Smooth muscle cell (in vitro differentiated cells): ENCODE measurements at regions not wholly inside any gene's neighbourhood (a gene's known extent, or its start where the extent isn't known, plus 50 kb on each side); places are given as distances from the start of the nearest gene placed in this dataset.

Source experiments
- DNase-seq: peaks from one replicate; lab custom pipeline; 2025; ENCODE audit not compliant: unreplicated experiment; lab: John Stamatoyannopoulos, UW
- H2AFZ ChIP-seq: fragments of 200-600 bp; sonication (generic); 2 replicates; pipeline ENCODE4 v1.6.0; 2016; ENCODE audit warnings: antibody characterized with exemption, low read depth, mild to moderate bottlenecking
- H3F3A ChIP-seq: fragments of 200-600 bp; sonication (generic); 2 replicates; pipeline ENCODE4 v1.6.0; 2017; ENCODE audit warnings: antibody characterized with exemption, low read depth
- H3K27ac ChIP-seq: fragments of 200-600 bp; sonication (generic); 2 replicates; pipeline ENCODE4 v1.5.1; 2016; ENCODE audit warnings: low read depth, mild to moderate bottlenecking
- H3K27me3 ChIP-seq: fragments of 200-600 bp; sonication (generic); 2 replicates; pipeline ENCODE4 v1.6.1; 2016; ENCODE audit warnings: low read depth, mild to moderate bottlenecking
- H3K36me3 ChIP-seq: fragments of 200-600 bp; sonication (generic); 2 replicates; pipeline ENCODE4 v1.5.1; 2016; ENCODE audit warnings: low read depth
- H3K4me1 ChIP-seq: fragments of 200-600 bp; sonication (generic); 2 replicates; pipeline ENCODE4 v1.5.1; 2016; ENCODE audit warnings: low read depth
- H3K4me2 ChIP-seq: fragments of 200-600 bp; sonication (generic); 2 replicates; pipeline ENCODE4 v1.6.0; 2016; ENCODE audit warnings: mild to moderate bottlenecking
- H3K4me3 ChIP-seq: fragments of 200-600 bp; sonication (generic); 2 replicates; pipeline ENCODE4 v1.5.1; 2016; ENCODE audit warnings: mild to moderate bottlenecking
- H3K79me2 ChIP-seq: fragments of 200-600 bp; sonication (generic); 2 replicates; pipeline ENCODE4 v1.6.0; 2016; ENCODE audit warnings: low read depth, mild to moderate bottlenecking
- H3K9ac ChIP-seq: fragments of 200-600 bp; sonication (generic); 2 replicates; pipeline ENCODE4 v1.6.0; 2016; ENCODE audit warnings: low read depth
- H3K9me3 ChIP-seq: fragments of 200-600 bp; sonication (generic); replicated peaks from 2 replicates; pipeline ENCODE4 v1.5.1; 2016; ENCODE audit warnings: low read depth
- H4K20me1 ChIP-seq: fragments of 200-600 bp; sonication (generic); 2 replicates; pipeline ENCODE4 v1.6.0; 2016; ENCODE audit warnings: low read depth
- WGBS: methylation state at CpG from one replicate; pipeline ENCODE4 v1.1.7; 2016; ENCODE audit warnings: low lambda C conversion rate; 5-methylcytosine and 5-hydroxymethylcytosine counted together
- TF ChIP-seq, protein P1 (sequence below): fragments of 200-600 bp; sonication (generic); IDR thresholded peaks from 2 replicates; pipeline ENCODE4 v1.5.1; 2017; ENCODE audit warnings: borderline replicate concordance, mild to moderate bottlenecking, antibody characterized with exemption; ENCODE audit not compliant: insufficient read depth, poor library complexity, severe bottlenecking

DNA sequence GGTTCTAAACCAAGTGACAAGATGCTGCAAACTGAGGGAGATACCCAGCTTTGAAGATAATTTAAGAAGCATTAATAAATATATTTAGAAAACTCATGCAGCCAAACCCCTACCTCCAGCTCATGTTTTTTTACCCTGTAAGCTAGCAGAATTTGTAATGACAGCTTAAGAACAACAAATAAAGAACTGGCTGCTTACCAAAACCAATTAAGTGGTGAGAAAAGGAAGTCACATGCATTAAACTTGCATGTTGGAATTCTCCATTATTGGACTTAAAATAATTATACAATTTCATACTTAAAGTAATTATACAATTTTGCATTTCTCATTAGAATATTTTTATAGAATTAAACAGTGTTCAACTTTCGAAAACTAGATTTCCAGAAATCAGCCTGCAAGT, 75.6 kb upstream of the CNIH3 start:
- no peaks in the 10 kb centered on the region for H4K20me1 ChIP-seq
- peaks cover 9% of the 10 kb centered on the region for H3F3A ChIP-seq
- peak overlapping the region; percentile 55 for H2AFZ ChIP-seq
- no peaks in the 10 kb centered on the region for H3K36me3 ChIP-seq
- H3K9ac ChIP-seq: no peak overlapping the region
- TF ChIP-seq, protein P1, sequence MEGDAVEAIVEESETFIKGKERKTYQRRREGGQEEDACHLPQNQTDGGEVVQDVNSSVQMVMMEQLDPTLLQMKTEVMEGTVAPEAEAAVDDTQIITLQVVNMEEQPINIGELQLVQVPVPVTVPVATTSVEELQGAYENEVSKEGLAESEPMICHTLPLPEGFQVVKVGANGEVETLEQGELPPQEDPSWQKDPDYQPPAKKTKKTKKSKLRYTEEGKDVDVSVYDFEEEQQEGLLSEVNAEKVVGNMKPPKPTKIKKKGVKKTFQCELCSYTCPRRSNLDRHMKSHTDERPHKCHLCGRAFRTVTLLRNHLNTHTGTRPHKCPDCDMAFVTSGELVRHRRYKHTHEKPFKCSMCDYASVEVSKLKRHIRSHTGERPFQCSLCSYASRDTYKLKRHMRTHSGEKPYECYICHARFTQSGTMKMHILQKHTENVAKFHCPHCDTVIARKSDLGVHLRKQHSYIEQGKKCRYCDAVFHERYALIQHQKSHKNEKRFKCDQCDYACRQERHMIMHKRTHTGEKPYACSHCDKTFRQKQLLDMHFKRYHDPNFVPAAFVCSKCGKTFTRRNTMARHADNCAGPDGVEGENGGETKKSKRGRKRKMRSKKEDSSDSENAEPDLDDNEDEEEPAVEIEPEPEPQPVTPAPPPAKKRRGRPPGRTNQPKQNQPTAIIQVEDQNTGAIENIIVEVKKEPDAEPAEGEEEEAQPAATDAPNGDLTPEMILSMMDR: no peak
- no peak for DNase-seq
- no peak overlapping the region for H3K27ac ChIP-seq
- no peak overlapping the region for H3K4me2 ChIP-seq
- H3K4me3 ChIP-seq: no peak overlapping the region
- no peaks in the 10 kb centered on the region for H3K27me3 ChIP-seq
- no peaks in the 10 kb centered on the region for H3K79me2 ChIP-seq
- H3K9me3 ChIP-seq: no peaks in the 10 kb centered on the region
- 94% methylated on average over 1 of the region's 1 CpG for WGBS
- peaks cover 11% of the 10 kb centered on the region for H3K4me1 ChIP-seq

GRCh38 chr1:224541072-224541790, 74.9 kb upstream of the CNIH3 start:
- Histone ChIP-seq H3K79me2 (no peaks in the 10 kb centered on the region), H3K27me3 (no peaks in the 10 kb centered on the region), H3K4me3 (no peak overlapping the region), H3K9me3 (no peaks in the 10 kb centered on the region), H3K9ac (no peak overlapping the region), H3K27ac (peak overlapping the region; percentile 86), H2AFZ (no peak overlapping the region), H3K4me1 (peaks cover 11% of the 10 kb centered on the region), H4K20me1 (no peaks in the 10 kb centered on the region), H3K36me3 (no peaks in the 10 kb centered on the region), H3F3A (peaks cover 9% of the 10 kb centered on the region), H3K4me2 (peak overlapping the region; percentile 28)
- WGBS: 98% methylated on average over 3 of the region's 3 CpGs
- TF ChIP-seq, protein P1: no peak
- no peak for DNase-seq

DNA sequence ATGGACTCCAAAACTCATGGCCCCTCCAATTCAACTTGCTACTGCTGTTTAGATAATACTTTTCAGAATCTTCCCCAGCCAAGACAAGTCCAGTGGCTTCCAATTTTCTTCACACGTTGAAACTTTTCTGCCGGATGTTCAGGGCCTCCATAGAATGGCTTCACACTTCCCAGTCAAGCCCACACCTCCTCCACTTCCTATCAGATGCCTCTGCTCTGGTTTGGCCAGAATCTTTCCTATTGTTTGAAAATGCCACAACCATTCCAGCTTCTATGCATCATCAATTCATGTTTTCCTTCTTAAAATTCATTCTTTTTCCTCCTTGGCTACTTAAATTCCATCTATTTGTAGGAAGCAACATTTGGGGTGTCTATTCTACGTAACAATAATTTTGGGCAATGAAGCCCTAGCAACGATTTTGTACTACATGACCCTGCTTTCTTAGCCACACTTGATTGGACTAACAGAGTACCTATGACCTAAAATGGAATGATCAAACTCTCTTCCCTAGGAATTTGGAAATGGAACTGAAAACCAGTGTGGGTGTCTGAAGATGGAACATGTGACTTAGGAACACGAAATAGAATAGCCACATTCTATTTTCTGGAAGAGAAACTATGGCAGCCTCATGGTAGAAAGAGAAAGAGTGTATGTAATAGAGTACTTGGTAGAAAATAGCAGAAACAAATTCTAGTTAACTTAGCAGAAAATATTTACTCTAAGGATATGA, 74.1 kb upstream of the CNIH3 start:
- Histone ChIP-seq H3F3A (peaks cover 9% of the 10 kb centered on the region), H3K9me3 (no peaks in the 10 kb centered on the region), H3K4me3 (no peak overlapping the region), H3K36me3 (no peaks in the 10 kb centered on the region), H2AFZ (peak overlapping the region; percentile 0), H4K20me1 (no peaks in the 10 kb centered on the region), H3K27ac (peak overlapping the region; percentile 86), H3K4me2 (peak overlapping the region; percentile 28), H3K79me2 (no peaks in the 10 kb centered on the region), H3K9ac (peak overlapping the region; percentile 29), H3K4me1 (peaks cover 11% of the 10 kb centered on the region), H3K27me3 (no peaks in the 10 kb centered on the region)
- 84% methylated on average over 5 of the region's 5 CpGs for whole genome bisulfite sequencing
- DNase-seq: no peak
- TF ChIP-seq, protein P1: no peak
